Mesodermal cell (in vitro differentiated cells): ENCODE measurements at regions not wholly inside any gene's neighbourhood (a gene's known extent, or its start where the extent isn't known, plus 50 kb on each side); places are given as distances from the start of the nearest gene placed in this dataset.
"Not testable (repeated sequence)": the region's sequence is repeated elsewhere in the genome, so short reads cannot be mapped to it uniquely, and the experiment has no call there.

ENCODE experiments used
- H3K27ac ChIP-seq: 2 replicates; pipeline ENCODE4 v1.7.0; 2013; ENCODE audit warnings: mild to moderate bottlenecking, low read depth, low read length, moderate library complexity; ENCODE audit not compliant: severe bottlenecking
- H3K36me3 ChIP-seq: 2 replicates; pipeline ENCODE4 v1.7.1; 2013; ENCODE audit warnings: mild to moderate bottlenecking, low read length, moderate library complexity; ENCODE audit not compliant: control insufficient read depth, insufficient read depth
- H3K4me1 ChIP-seq: one replicate; pipeline ENCODE4 v1.7.1; 2013; ENCODE audit warnings: mild to moderate bottlenecking, low read length; ENCODE audit not compliant: insufficient read depth, control insufficient read depth, poor library complexity, severe bottlenecking
- H3K4me3 ChIP-seq: 2 replicates; pipeline ENCODE4 v1.7.0; 2013; ENCODE audit warnings: low read length, control low read depth, mild to moderate bottlenecking; ENCODE audit not compliant: insufficient read depth, poor library complexity, severe bottlenecking; ENCODE audit errors: extremely low read depth
- H3K9me3 ChIP-seq: 2 replicates; pipeline ENCODE4 v1.7.1; 2013; ENCODE audit warnings: mild to moderate bottlenecking, low read length, moderate library complexity; ENCODE audit not compliant: control insufficient read depth
- WGBS, 2 experiments: methylation state at CpG; one replicate each; pipeline ENCODE4 v1.1.5; 2013; ENCODE audit warnings: missing lambda C conversion rate in 2 of 2; ENCODE audit not compliant: insufficient coverage in 2 of 2; 5-methylcytosine and 5-hydroxymethylcytosine counted together

DNA sequence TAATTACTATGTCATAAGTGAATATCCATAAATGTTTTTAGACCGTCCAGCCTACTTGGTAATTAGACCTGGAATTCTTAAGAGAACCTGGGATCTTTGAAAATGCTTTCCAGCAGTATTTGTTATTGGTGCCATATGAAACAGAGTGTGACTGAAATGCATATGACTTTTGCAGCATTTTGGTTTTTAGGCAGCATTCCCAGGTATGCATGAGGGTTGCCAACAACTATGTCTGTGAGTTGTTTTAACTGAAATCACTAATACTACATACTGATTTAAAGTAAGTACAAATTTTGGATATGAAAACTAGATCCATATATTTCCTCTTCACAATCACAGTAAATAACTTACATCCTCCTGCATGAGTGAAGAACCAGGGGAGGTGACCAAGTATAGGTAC lies 437.7 kb upstream of the FAR2 start:
- H3K36me3 ChIP-seq, result no peaks in the 10 kb centered on the region
- H3K4me1 ChIP-seq, result peaks cover 4% of the 10 kb centered on the region
- WGBS, 2 experiments, result 78% methylated on average over 1 of the region's 1 CpG; no CpG with 5 or more reads in 1 of the 2 experiments
- no peak overlapping the region for H3K27ac ChIP-seq
- H3K4me3 ChIP-seq, result no peak overlapping the region
- no peaks in the 10 kb centered on the region for H3K9me3 ChIP-seq

DNA sequence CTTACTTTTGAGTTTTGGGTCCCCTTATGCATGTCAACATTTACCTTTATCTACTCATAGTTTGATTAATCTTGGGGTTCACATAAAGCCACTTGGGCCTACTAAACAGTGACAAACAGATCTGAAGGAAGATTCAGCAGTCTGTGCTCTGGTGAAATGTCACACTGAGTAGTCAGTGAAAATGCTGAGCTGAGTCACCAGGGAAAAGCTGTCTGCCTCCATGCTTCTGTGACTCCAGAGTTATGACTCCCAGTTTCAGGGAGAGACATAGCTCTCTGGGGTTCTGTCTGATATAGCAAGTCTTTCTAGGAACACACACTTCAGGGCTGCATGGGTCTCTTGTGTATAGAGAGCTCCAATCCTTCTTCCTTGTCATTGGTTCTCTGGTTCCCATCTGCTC lies 406.3 kb upstream of the FAR2 start:
- Histone ChIP-seq H3K9me3 (no peaks in the 10 kb centered on the region), H3K27ac (no peak overlapping the region), H3K4me3 (no peak overlapping the region), H3K4me1 (no peaks in the 10 kb centered on the region), H3K36me3 (no peaks in the 10 kb centered on the region)

GRCh38 chr12:28746734-28747325 lies 402.2 kb upstream of the FAR2 start:
- Histone ChIP-seq H3K9me3 (no peaks in the 10 kb centered on the region), H3K27ac (no peak overlapping the region), H3K4me1 (no peaks in the 10 kb centered on the region), H3K36me3 (no peaks in the 10 kb centered on the region), H3K4me3 (no peak overlapping the region)
- 68 to 93% methylated on average over 3 of the region's 3 CpGs for WGBS, 2 experiments

GRCh38 chr12:28750946-28751685 lies 398.0 kb upstream of the FAR2 start:
- no peaks in the 10 kb centered on the region for H3K4me1 ChIP-seq
- peaks cover 7% of the 10 kb centered on the region for H3K9me3 ChIP-seq
- whole genome bisulfite sequencing, 2 experiments, result 100% methylated on average over 1 of the region's 1 CpG; no CpG with 5 or more reads in 1 of the 2 experiments
- H3K27ac ChIP-seq, result no peak overlapping the region
- no peak overlapping the region for H3K4me3 ChIP-seq
- no peaks in the 10 kb centered on the region for H3K36me3 ChIP-seq

DNA sequence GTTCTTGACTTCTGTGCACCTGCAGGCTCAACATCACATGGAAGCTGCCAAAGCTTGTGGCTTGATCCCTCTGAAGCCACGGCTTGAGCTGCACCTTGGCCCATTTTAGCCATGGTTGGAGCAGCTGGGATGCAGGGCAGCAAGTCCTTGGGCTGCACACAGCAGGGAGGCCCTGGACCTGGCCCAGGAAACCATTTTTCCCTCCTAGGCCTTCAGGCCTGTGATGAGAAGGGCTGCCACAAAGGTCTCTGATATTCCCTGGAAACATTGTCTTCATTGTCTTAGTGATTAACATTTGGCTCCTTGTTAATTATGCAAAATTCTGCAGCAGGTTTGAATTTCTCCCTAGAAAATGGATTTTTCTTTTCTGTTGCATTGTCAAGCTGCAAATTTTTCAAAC lies 394.1 kb upstream of the FAR2 start:
- Histone ChIP-seq H3K4me1 (no peaks in the 10 kb centered on the region), H3K36me3 (no peaks in the 10 kb centered on the region), H3K4me3 (no peak overlapping the region), H3K27ac (no peak overlapping the region), H3K9me3 (peaks cover 7% of the 10 kb centered on the region)
- WGBS, 2 experiments, result 33 to 82% methylated on average over 1 of the region's 1 CpG

GRCh38 chr12:28759333-28759732 lies 389.7 kb upstream of the FAR2 start:
- Histone ChIP-seq H3K9me3 (peaks cover 3% of the 10 kb centered on the region), H3K36me3 (no peaks in the 10 kb centered on the region), H3K27ac (no peak overlapping the region), H3K4me1 (no peaks in the 10 kb centered on the region), H3K4me3 (no peak overlapping the region)
- WGBS, 2 experiments, result 50% methylated on average over 1 of the region's 1 CpG; no CpG with 5 or more reads in 1 of the 2 experiments

DNA sequence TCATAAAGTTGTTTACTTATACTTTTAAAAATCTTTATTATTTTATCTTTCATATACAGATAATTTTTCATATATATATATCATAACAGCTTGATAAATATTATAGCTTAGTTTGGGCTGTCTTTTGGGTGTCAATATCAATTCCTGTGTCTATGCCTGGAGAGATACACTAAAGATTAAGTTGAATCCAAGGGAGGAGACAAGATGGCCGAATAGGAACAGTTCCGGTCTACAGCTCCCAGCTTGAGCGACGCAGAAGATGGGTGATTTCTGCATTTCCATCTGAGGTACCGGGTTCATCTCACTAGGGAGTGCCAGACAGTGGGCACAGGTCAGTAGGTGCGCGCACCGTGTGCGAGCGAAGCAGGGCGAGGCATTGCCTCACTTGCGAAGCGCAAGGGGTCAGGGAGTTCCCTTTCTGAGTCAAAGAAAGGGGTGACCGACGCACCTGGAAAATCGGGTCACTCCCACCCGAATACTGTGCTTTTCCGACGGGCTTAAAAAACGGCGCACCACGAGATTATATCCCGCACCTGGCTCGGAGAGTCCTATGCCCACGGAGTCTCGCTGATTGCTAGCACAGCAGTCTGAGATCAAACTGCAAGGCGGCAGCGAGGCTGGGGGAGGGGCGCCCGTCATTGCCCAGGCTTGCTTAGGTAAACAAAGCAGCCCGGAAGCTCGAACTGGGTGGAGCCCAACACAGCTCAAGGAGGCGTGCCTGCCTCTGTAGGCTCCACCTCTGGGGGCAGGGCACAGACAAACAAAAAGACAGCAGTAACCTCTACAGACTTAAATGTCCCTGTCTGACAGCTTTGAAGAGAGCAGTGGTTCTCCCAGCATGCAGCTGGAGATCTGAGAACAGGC lies 388.8 kb upstream of the FAR2 start:
- not testable (repeated sequence) for H3K36me3 ChIP-seq, H3K4me1 ChIP-seq, H3K4me3 ChIP-seq, H3K9me3 ChIP-seq, H3K27ac ChIP-seq
- 91 to 94% methylated on average over 15 to 25 of the region's 33 CpGs for WGBS, 2 experiments

DNA sequence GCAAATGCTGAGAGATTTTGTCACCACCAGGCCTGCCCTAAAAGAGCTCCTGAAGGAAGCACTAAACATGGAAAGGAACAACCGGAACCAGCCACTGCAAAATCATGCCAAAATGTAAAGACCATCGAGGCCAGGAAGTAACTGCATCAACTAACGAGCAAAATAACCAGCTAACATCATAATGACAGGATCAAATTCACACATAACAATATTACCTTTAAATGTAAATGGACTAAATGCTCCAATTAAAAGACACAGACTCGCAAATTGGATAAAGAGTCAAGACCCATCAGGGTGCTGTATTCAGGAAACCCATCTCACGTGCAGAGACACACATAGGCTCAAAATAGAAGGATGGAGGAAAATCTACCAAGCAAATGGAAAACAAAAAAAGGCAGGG lies 387.2 kb upstream of the FAR2 start:
- not testable (repeated sequence) for H3K4me3 ChIP-seq, H3K36me3 ChIP-seq, H3K9me3 ChIP-seq, H3K27ac ChIP-seq, H3K4me1 ChIP-seq
- no CpG with 5 or more reads among the region's 5 CpGs for WGBS, 2 experiments

DNA sequence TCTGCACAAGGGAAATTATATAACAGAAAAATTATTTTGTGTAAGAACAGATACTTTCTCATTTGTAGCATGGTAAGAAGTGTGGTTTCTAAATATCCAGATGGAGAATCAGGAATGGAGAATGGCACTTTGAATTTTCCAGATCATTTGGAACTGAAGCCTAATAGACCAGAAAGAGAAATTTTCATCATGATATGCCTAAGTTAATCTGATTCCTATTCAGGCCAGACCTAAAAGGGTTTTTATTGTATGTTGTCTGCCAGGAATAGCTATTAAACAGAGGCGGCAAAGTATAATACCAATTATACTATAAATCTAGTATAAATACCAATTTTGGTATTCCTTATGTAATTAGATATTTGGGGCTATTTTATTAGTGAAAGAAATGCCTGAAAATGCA lies 382.7 kb upstream of the FAR2 start:
- no peaks in the 10 kb centered on the region for H3K36me3 ChIP-seq
- H3K9me3 ChIP-seq, result no peaks in the 10 kb centered on the region
- no peaks in the 10 kb centered on the region for H3K4me1 ChIP-seq
- no peak overlapping the region for H3K4me3 ChIP-seq
- no CpG with 5 or more reads among the region's 1 CpG for WGBS, 2 experiments
- no peak overlapping the region for H3K27ac ChIP-seq

GRCh38 chr12:28767836-28768348 lies 381.2 kb upstream of the FAR2 start:
- WGBS, 2 experiments, result 86% methylated on average over 1 of the region's 1 CpG; no CpG with 5 or more reads in 1 of the 2 experiments
- Histone ChIP-seq H3K9me3 (no peaks in the 10 kb centered on the region), H3K27ac (no peak overlapping the region)

More at GRCh38 chr12:28767836-28768348, 381.2 kb upstream of the FAR2 start:
- Histone ChIP-seq H3K36me3 (no peaks in the 10 kb centered on the region), H3K4me3 (no peak overlapping the region), H3K4me1 (no peaks in the 10 kb centered on the region)
